ENCODE measurements at regions not wholly inside any gene's neighbourhood (a gene's known extent, or its start where the extent isn't known, plus 50 kb on each side); places are given as distances from the start of the nearest gene placed in this dataset.
"Not testable (repeated sequence)": the region's sequence is repeated elsewhere in the genome, so short reads cannot be mapped to it uniquely, and the experiment has no call there.

- no peak for DNase-seq
Measured at GRCh38 chr15:38818157-38818790, 253.7 kb upstream of the RASGRP1 start.

- no peak for DNase-seq
Measured at GRCh38 chr15:38819387-38819950, 254.9 kb upstream of the RASGRP1 start.

GRCh38 chr15:38823263-38823662 is 258.6 kb upstream of the RASGRP1 start:
- no peak for DNase-seq

- DNase-seq, result no peak
Measured at GRCh38 chr15:38824719-38825118, 260.1 kb upstream of the RASGRP1 start.

- DNase-seq, result no peak
Measured at GRCh38 chr15:38826880-38827279, 262.3 kb upstream of the RASGRP1 start.

GRCh38 chr15:38828031-38828532 is 263.5 kb upstream of the RASGRP1 start:
- DNase-seq, result no peak

- no peak for DNase-seq
Measured at GRCh38 chr15:38829086-38829485, 264.5 kb upstream of the RASGRP1 start.

GRCh38 chr15:38842226-38842625 is 277.6 kb upstream of the RASGRP1 start:
- DNase-seq, result no peak

GRCh38 chr15:38843051-38843501 is 278.5 kb upstream of the RASGRP1 start:
- no peak for DNase-seq

GRCh38 chr15:38843736-38844590 is 279.3 kb upstream of the RASGRP1 start:
- no peak for DNase-seq

- DNase-seq, result no peak
Measured at GRCh38 chr15:38844736-38845135, 280.1 kb upstream of the RASGRP1 start.

- DNase-seq, result no peak
Measured at GRCh38 chr15:38846346-38846745, 281.7 kb upstream of the RASGRP1 start.

- no peak for DNase-seq
Measured at GRCh38 chr15:38847666-38848065, 283.1 kb upstream of the RASGRP1 start.

GRCh38 chr15:38849046-38849445 is 284.4 kb upstream of the RASGRP1 start:
- DNase-seq, result no peak

- not testable (repeated sequence) for DNase-seq
Measured at GRCh38 chr15:38852188-38852587, 287.6 kb upstream of the RASGRP1 start.

GRCh38 chr15:38853608-38854007 is 289.0 kb upstream of the RASGRP1 start:
- DNase-seq, result peak; percentile 1

GRCh38 chr15:38854506-38854905 is 289.9 kb upstream of the RASGRP1 start:
- no peak for DNase-seq

GRCh38 chr15:38857814-38858213 is 293.2 kb upstream of the RASGRP1 start:
- DNase-seq, result no peak

- no peak for DNase-seq
Measured at GRCh38 chr15:38859574-38859973, 295.0 kb upstream of the RASGRP1 start.

- DNase-seq, result no peak
Measured at GRCh38 chr15:38860253-38860652, 295.6 kb upstream of the RASGRP1 start.

GRCh38 chr15:38860674-38861073 is 296.1 kb upstream of the RASGRP1 start:
- no peak for DNase-seq

- DNase-seq, result no peak
Measured at GRCh38 chr15:38861108-38861507, 296.5 kb upstream of the RASGRP1 start.

- no peak for DNase-seq
Measured at GRCh38 chr15:38862099-38862498, 297.5 kb upstream of the RASGRP1 start.

- no peak for DNase-seq
Measured at GRCh38 chr15:38863381-38863780, 298.8 kb upstream of the RASGRP1 start.

Data from NCI-H526 treated with DMSO at 0.1 percent for 48 hours (cell line).